ENCODE measurements at regions not wholly inside any gene's neighbourhood (a gene's known extent, or its start where the extent isn't known, plus 50 kb on each side); places are given as distances from the start of the nearest gene placed in this dataset.

DNA sequence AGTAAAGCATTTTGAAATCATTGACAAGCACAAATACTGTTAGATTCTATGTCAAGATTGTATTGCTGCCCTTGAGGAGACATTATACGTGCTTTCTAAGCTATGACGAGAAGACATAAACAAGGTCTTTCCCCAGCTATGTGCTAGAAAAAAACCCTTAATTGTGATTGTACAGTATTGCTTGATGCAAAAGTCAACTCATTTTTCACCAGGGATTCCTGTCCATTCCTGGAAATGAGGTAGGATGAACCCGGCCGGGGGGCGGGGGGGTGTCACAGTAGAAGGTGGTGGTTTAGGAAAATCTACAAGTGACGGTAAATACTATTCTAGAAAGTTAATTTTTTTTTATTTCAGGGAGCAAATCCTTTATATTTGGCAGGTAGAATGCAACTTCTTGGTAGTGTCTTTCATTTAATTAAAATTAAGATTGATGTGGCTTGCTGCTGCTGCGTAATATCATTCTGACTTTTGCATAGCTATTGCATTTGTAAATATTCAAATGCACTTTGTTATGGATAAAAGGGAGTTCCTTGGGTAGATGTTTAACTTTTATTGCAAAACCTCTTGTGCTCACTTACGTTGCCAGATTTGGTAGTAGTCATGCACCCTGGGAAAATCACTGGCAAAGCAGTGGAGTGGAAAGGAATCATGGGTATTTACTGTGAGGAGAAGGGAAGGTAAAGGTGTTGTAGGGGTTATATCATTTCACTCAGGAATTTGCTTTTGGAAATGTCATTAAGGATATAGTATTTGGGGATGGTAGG, 164.4 kb upstream of the PRPS1L1 start:
- TF ChIP-seq, protein P1, sequence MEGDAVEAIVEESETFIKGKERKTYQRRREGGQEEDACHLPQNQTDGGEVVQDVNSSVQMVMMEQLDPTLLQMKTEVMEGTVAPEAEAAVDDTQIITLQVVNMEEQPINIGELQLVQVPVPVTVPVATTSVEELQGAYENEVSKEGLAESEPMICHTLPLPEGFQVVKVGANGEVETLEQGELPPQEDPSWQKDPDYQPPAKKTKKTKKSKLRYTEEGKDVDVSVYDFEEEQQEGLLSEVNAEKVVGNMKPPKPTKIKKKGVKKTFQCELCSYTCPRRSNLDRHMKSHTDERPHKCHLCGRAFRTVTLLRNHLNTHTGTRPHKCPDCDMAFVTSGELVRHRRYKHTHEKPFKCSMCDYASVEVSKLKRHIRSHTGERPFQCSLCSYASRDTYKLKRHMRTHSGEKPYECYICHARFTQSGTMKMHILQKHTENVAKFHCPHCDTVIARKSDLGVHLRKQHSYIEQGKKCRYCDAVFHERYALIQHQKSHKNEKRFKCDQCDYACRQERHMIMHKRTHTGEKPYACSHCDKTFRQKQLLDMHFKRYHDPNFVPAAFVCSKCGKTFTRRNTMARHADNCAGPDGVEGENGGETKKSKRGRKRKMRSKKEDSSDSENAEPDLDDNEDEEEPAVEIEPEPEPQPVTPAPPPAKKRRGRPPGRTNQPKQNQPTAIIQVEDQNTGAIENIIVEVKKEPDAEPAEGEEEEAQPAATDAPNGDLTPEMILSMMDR (IDR thresholded peaks at IDR 0.05; ENCODE audit: insufficient read depth, low read depth, low read length) = no peak
- no peak for TF ChIP-seq EZH2 (IDR thresholded peaks at IDR 0.05; ENCODE audit: insufficient read depth, low read length)

All from astrocyte (in vitro differentiated cells and primary cell).